ENCODE measurements at regions not wholly inside any gene's neighbourhood (a gene's known extent, or its start where the extent isn't known, plus 50 kb on each side); places are given as distances from the start of the nearest gene placed in this dataset.

- no peak for TF ChIP-seq CTCF (conservative IDR thresholded peaks at IDR 0.05 in 1 of 2, IDR thresholded peaks at IDR 0.05 in 1 of 2; ENCODE audit: low read depth in 1 of 2, low read length in 2 of 2)
- no peak for TF ChIP-seq EZH2 (IDR thresholded peaks at IDR 0.05; ENCODE audit: low read length, missing control alignments)
These were observed 154.8 kb upstream of the TOM1L1 start for GRCh38 chr17:54745862-54746261.
